Common myeloid progenitor, CD34-positive (primary cell): ENCODE measurements at regions not wholly inside any gene's neighbourhood (a gene's known extent, or its start where the extent isn't known, plus 50 kb on each side); places are given as distances from the start of the nearest gene placed in this dataset.
"Not testable (repeated sequence)": the region's sequence is repeated elsewhere in the genome, so short reads cannot be mapped to it uniquely, and the experiment has no call there.

Experiments used
- CTCF ChIA-PET: fragments of 350-600 bp; sonication (Branson Sonifier 250); formaldehyde crosslinking; loops from one replicate; lab custom pipeline; 2021; ENCODE audit warnings: antibody characterized with exemption; lab: Charles Lee
- POLR2A ChIA-PET: fragments of 350-600 bp; sonication (Branson Sonifier 250); formaldehyde crosslinking; loops from one replicate; lab custom pipeline; 2021; ENCODE audit warnings: antibody characterized with exemption; lab: Charles Lee
- DNase-seq, 3 donors: peaks; one replicate each; pipeline versions ENCODE4 v3.0.0 to v3.0.0-alpha.2; 2013
- H3K27ac ChIP-seq, 2 experiments: 1 replicate in 1 of 2; 2 replicates in 1 of 2; pipeline ENCODE4 v1.7.0; 2013; ENCODE audit warnings: inconsistent platforms in 2 of 2, low read length in 2 of 2, mild to moderate bottlenecking in 2 of 2, low read depth in 1 of 2, moderate library complexity in 1 of 2; ENCODE audit not compliant: severe bottlenecking in 2 of 2, insufficient read depth in 1 of 2, poor library complexity in 1 of 2
- H3K27me3 ChIP-seq, 5 experiments: replicated peaks in 2 of 5; 1 replicate in 3 of 5; 2 replicates in 2 of 5; pipeline versions ENCODE4 v1.6.1 to v1.7.0; 2013; ENCODE audit warnings: low read length in 4 of 5, mild to moderate bottlenecking in 2 of 5, moderate library complexity in 2 of 5, inconsistent platforms in 1 of 5; ENCODE audit not compliant: insufficient read depth in 5 of 5, control insufficient read depth in 4 of 5
- H3K36me3 ChIP-seq, 4 experiments: 1 replicate in 2 of 4; 2 replicates in 2 of 4; pipeline versions ENCODE4 v1.6.1 to v1.7.0; 2013; ENCODE audit warnings: low read length in 3 of 4, control low read depth in 1 of 4, mild to moderate bottlenecking in 1 of 4; ENCODE audit not compliant: control insufficient read depth in 4 of 4, insufficient read depth in 4 of 4
- H3K4me1 ChIP-seq, 4 experiments: 1 replicate in 3 of 4; 2 replicates in 1 of 4; pipeline versions ENCODE4 v1.6.1 to v1.7.1; 2013; ENCODE audit warnings: low read length in 3 of 4, mild to moderate bottlenecking in 3 of 4, control low read depth in 1 of 4, inconsistent platforms in 1 of 4, moderate library complexity in 1 of 4; ENCODE audit not compliant: control insufficient read depth in 4 of 4, insufficient read depth in 4 of 4; ENCODE audit errors: control extremely low read depth in 1 of 4
- H3K4me3 ChIP-seq, 7 experiments: 1 replicate in 4 of 7; 2 replicates in 3 of 7; pipeline versions ENCODE4 v1.5.1 to v1.7.0; 2013; ENCODE audit warnings: mild to moderate bottlenecking in 7 of 7, low read length in 6 of 7, moderate library complexity in 6 of 7, inconsistent platforms in 2 of 7, low read depth in 2 of 7, control low read depth in 1 of 7; ENCODE audit not compliant: insufficient read depth in 4 of 7, control insufficient read depth in 1 of 7; ENCODE audit errors: extremely low read depth in 1 of 7
- H3K9me3 ChIP-seq, 5 experiments: 1 replicate in 4 of 5; 2 replicates in 1 of 5; pipeline versions ENCODE4 v1.6.1 to v1.7.1; 2013; ENCODE audit warnings: low read length in 4 of 5, mild to moderate bottlenecking in 2 of 5, inconsistent platforms in 1 of 5, low read depth in 1 of 5, moderate library complexity in 1 of 5; ENCODE audit not compliant: control insufficient read depth in 4 of 5, insufficient read depth in 2 of 5; ENCODE audit errors: control extremely low read depth in 1 of 5
- WGBS: methylation state at CpG from one replicate; pipeline ENCODE4 v1.1.5; 2013; ENCODE audit not compliant: insufficient coverage; 5-methylcytosine and 5-hydroxymethylcytosine counted together

DNA sequence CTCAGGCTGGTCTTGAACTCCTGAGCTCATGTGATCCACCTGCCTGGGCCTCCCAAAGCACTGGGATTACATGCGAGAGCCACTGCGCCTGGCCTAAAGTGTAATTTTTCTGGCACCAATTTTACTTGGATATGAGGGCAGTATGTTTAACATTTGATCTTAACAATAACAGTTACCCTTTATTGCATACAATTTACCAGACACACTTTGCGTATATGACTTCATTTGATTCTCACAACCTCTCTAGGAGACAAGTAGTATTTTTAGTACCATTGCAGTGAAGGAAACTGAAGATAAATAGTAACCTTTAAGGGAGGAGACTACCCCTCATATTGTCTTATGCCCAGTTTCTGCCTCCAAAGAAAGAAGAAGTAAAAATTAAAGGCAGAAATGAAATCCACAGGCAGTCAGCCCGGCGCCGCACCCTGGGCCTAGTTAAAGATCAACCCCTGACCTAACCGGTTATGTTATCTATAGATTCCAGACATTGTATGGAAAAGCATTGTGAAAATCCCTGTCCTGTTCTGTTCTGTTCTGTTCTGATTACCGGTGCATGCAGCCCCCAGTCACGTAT lies 54.0 kb downstream of the CYP26A1 start:
- H3K4me3 ChIP-seq, H3K27me3 ChIP-seq, H3K27ac ChIP-seq, POLR2A ChIA-PET, H3K36me3 ChIP-seq, DNase-seq: not testable (repeated sequence)
- WGBS, result 98% methylated on average over 4 of the region's 9 CpGs
- H3K9me3 ChIP-seq, result peaks cover 7 to 21% (median 11%) of the 10 kb centered on the region in 5 experiments
- CTCF ChIA-PET, result interaction anchor here (1.5 kb wide), 1 partner anchor 12 kb away, joined by 4 read pairs; no protein-coding TSS in a partner anchor
- H3K4me1 ChIP-seq, result peaks cover 0 to 20% (median 8%) of the 10 kb centered on the region in 4 experiments

DNA sequence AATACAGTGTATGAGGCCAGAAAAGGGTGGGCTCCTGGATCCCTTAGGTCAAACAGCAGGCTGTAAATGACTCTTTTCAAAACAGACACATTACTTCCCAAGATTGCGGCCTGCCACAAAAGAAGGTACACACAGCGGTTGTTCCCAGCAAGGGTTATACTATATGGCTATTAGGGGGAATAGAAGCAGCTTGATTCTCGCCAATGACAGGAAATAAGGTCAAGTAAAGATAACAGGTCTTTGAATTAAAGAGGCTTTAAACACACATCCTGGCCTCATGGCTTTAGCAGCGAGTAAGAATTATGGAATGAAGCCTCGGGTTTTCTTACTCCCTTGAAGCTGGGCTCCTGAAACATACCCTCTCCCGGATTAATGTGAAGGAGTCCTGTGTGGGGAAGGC lies 58.3 kb downstream of the CYP26A1 start:
- Histone ChIP-seq H3K9me3 (peaks cover 0 to 7% (median 3%) of the 10 kb centered on the region in 5 experiments), H3K4me1 (peaks cover 0 to 15% (median 6%) of the 10 kb centered on the region in 4 experiments), H3K27me3 (no peaks in the 10 kb centered on the region), H3K27ac (no peak overlapping the region), H3K4me3 (no peak overlapping the region), H3K36me3 (no peaks in the 10 kb centered on the region)
- ChIA-PET CTCF (interaction anchor here (0.6 to 1.7 kb wide), 3 partner anchors 39 to 220 kb away, joined by 3 to 5 read pairs (median 3); no protein-coding TSS in a partner anchor), POLR2A (no interaction called here)
- 0% methylated on average over 3 of the region's 6 CpGs for WGBS
- DNase-seq, result peak; percentile 30 to 77 (median 57)

DNA sequence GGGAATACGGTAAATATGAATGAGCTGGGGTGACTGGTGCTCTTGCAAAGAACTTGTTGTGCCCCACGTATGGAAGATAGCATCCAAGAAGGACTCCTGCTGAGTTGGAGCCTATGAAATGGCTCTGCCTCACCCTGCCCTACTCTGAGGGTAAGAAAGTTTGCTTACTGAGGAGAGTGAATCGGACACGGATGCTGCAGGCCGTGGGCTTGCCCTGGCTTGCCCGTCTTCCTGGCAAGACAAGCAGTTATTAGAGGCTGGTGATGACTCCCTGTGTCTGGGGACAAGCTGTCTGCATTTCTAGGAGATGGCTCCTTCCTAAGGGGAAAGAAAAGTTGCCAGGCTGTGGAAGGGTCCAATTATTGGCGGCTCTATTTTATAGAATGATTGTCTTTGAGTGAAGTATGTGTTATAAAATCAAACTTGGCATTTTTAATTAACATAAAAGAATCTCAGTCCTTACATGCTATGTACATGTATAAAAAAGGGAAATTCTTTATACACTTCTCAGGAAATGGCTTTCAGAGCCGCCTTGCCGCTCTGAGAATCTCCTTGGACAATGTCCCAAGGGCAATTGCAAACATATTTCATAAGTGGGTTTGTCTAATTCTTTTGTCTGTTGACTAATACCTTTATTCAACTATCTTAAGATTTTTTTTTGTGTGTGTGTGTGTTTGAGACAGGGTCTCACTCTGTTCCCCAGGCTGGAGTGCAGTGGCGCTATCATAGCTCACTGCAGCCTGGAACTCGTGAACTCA lies 64.6 kb downstream of the CYP26A1 start:
- CTCF ChIA-PET, result no interaction called here
- DNase-seq, result no peak
- Histone ChIP-seq H3K4me3 (no peak overlapping the region), H3K36me3 (no peaks in the 10 kb centered on the region), H3K27ac (no peak overlapping the region), H3K27me3 (peaks cover 0 to 3% (median 0%) of the 10 kb centered on the region in 5 experiments), H3K9me3 (no peaks in the 10 kb centered on the region), H3K4me1 (no peaks in the 10 kb centered on the region)
- POLR2A ChIA-PET, result no interaction called here
- 100% methylated on average over 6 of the region's 11 CpGs for WGBS

DNA sequence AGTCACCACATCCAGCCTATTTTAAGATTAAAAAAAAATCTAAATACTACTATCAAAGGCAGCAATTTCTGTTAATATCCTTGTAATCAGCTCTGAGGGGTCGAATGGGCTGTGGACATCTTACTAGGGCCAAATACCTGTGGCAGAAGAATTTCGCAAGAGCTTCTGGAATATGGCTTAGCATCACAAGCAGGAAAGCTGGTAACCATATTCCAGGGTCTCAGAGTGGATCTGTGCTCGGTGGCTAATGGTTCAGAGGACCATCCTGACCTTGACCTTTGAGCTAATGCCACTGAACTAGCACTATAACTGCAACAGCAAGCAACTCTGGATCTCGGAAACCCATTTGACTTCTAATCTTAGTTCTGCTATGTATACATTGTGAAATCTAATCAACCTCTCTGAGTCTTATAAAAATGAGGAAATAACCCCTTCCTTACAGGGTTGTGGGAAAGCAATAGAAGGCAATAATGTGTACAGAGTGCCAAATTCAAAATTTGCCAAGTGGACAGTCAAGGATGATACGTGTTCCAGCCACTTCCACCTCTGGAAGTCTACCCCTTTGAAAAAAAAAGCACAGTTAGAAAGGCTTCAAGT lies 65.5 kb downstream of the CYP26A1 start:
- Histone ChIP-seq H3K4me3 (no peak overlapping the region), H3K27me3 (peaks cover 0 to 5% (median 0%) of the 10 kb centered on the region in 5 experiments), H3K36me3 (no peaks in the 10 kb centered on the region), H3K27ac (no peak overlapping the region), H3K9me3 (no peaks in the 10 kb centered on the region), H3K4me1 (no peaks in the 10 kb centered on the region)
- POLR2A ChIA-PET, result no interaction called here
- DNase-seq, result no peak
- WGBS, result 94% methylated on average over 3 of the region's 5 CpGs
- CTCF ChIA-PET, result interaction anchor here (0.9 kb wide), 1 partner anchor 23 kb away, joined by 3 read pairs; no protein-coding TSS in a partner anchor

DNA sequence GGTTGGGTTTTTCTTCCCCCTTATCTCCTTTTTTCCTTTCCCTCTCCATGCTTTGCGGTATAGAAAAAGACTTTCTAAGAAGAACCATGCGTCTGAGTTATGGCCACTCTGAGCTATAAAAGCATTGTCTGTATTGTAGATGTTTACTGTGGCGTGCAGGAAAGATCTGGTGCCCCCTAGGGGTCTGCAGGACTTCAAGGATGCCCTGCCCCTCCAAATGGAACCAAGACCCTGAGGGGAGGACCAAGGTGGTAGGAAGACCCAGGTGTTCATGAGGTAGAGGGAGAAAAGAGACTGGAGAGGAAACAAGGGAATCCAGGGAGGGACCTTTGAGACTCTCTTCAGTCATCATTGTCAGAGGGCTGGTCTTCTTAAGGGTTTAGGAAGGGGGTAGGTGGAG lies 68.8 kb downstream of the CYP26A1 start:
- H3K4me3 ChIP-seq, result no peak overlapping the region
- no peak for DNase-seq
- no peak overlapping the region for H3K27ac ChIP-seq
- no CpG with 5 or more reads among the region's 3 CpGs for WGBS
- CTCF ChIA-PET, result no interaction called here
- no peaks in the 10 kb centered on the region for H3K9me3 ChIP-seq
- peaks cover 0 to 13% (median 3%) of the 10 kb centered on the region in 5 experiments for H3K27me3 ChIP-seq
- no peaks in the 10 kb centered on the region for H3K4me1 ChIP-seq
- H3K36me3 ChIP-seq, result no peaks in the 10 kb centered on the region
- POLR2A ChIA-PET, result no interaction called here

DNA sequence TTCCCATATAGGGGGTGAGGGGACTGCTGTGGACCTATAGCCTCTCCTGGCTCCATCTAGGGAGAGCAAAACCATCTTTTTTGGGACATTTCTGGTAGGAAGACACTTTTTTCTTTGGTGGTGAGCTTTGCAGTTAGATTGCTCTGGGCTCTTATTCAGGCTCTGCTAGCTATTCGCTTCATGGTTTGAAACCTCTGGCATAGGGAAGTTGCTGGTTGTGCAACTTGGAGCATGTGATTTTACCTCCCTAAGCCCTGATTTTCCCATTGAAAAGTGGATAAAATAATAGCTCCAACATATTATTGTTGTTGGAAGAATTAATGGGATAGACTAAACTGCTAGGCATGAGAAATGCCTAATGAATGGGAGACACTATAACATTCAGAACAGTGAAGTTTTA lies 69.6 kb downstream of the CYP26A1 start:
- Histone ChIP-seq H3K9me3 (no peaks in the 10 kb centered on the region), H3K4me1 (no peaks in the 10 kb centered on the region), H3K27ac (no peak overlapping the region), H3K36me3 (no peaks in the 10 kb centered on the region), H3K4me3 (no peak overlapping the region), H3K27me3 (peaks cover 0 to 11% (median 7%) of the 10 kb centered on the region in 5 experiments)
- POLR2A ChIA-PET, result no interaction called here
- CTCF ChIA-PET, result interaction anchor here (1.3 kb wide), 1 partner anchor 80 kb away, joined by 3 read pairs; no protein-coding TSS in a partner anchor
- WGBS, result no CpG with 5 or more reads among the region's 1 CpG
- DNase-seq, result no peak
